GM12878 (cell line): ENCODE measurements at regions not wholly inside any gene's neighbourhood (a gene's known extent, or its start where the extent isn't known, plus 50 kb on each side); places are given as distances from the start of the nearest gene placed in this dataset.

ENCODE experiments used
- ATAC-seq: fragments of 200-7000 bp; cut with Tn5 transposase; 3 replicates; pipeline ENCODE4 v1.9.1; 2020; ENCODE audit warnings: mild to moderate bottlenecking, moderate library complexity
- BruUV-seq: library from RNA; stranded (reverse); fragments of 400-500 nt; replicated peaks from 2 replicates; lab custom pipeline; 2021; lab: Mats Ljungman, UMichigan
- CTCF ChIA-PET: fragments of 300-600 bp; sonication (Branson Sonifier 250); formaldehyde crosslinking; extraction: SDS; loops from one replicate; lab custom pipeline; 2021; ENCODE audit warnings: inconsistent platforms; lab: Yijun Ruan, JAX
- POLR2A ChIA-PET: fragments of 350-600 bp; formaldehyde crosslinking; extraction: SDS; loops from one replicate; lab custom pipeline; 2021; ENCODE audit warnings: inconsistent platforms; lab: Charles Lee
- RAD21 ChIA-PET: fragments of 300-600 bp; sonication (Branson Sonifier 250); formaldehyde crosslinking; loops from one replicate; lab custom pipeline; 2023; ENCODE audit warnings: antibody characterized with exemption; ENCODE audit not compliant: unreplicated experiment; lab: Charles Lee
- SMC1A ChIA-PET: fragments of 300-600 bp; sonication (Branson Sonifier 250); formaldehyde crosslinking; loops from one replicate; lab custom pipeline; 2023; ENCODE audit not compliant: unreplicated experiment, uncharacterized antibody; lab: Charles Lee
- DNase-seq: peaks from one replicate; pipeline ENCODE4 v3.0.0-alpha.2; 2011; ENCODE audit warnings: low read depth, low spot score
- FAIRE-seq: peaks from 3 replicates; lab custom pipeline; 2011; peaks lifted over from hg19 to GRCh38; lab: Jason Lieb, UNC
- H2AFZ ChIP-seq: 2 replicates; pipeline ENCODE4 v1.6.0; 2011; ENCODE audit warnings: low read depth, low read length, control low read depth; ENCODE audit not compliant: control insufficient read depth
- H3K27ac ChIP-seq: 2 replicates; pipeline ENCODE4 v1.5.1; 2011; ENCODE audit warnings: control low read depth; ENCODE audit not compliant: control insufficient read depth, insufficient read depth
- H3K27me3 ChIP-seq, 2 experiments: replicated peaks in 1 of 2; 2 replicates each; pipeline versions ENCODE4 v1.6.0 to v1.6.1; 2011; ENCODE audit warnings: low read length in 1 of 2; ENCODE audit not compliant: control insufficient read depth in 2 of 2, insufficient read depth in 2 of 2
- H3K36me3 ChIP-seq, 2 experiments: 2 replicates each; pipeline ENCODE4 v1.5.1; 2011; ENCODE audit warnings: low read length in 1 of 2; ENCODE audit not compliant: control insufficient read depth in 2 of 2, insufficient read depth in 2 of 2
- H3K4me1 ChIP-seq: 2 replicates; pipeline ENCODE4 v1.6.1; 2011; ENCODE audit warnings: mild to moderate bottlenecking, low read length, moderate library complexity, mixed read lengths; ENCODE audit not compliant: control insufficient read depth, insufficient read depth
- H3K4me2 ChIP-seq: 2 replicates; pipeline ENCODE4 v1.6.0; 2011; ENCODE audit warnings: control low read depth; ENCODE audit not compliant: control insufficient read depth, insufficient read depth
- H3K4me3 ChIP-seq: fragments of 200-600 bp; sonication (generic); 2 replicates; pipeline ENCODE4 v1.5.1; 2016
- H3K79me2 ChIP-seq: 2 replicates; pipeline ENCODE4 v1.6.0; 2011; ENCODE audit warnings: low read length; ENCODE audit not compliant: control insufficient read depth, insufficient read depth
- H3K9ac ChIP-seq: 2 replicates; pipeline ENCODE4 v1.8.0; 2011; ENCODE audit warnings: low read length, control low read depth, mixed read lengths; ENCODE audit not compliant: control insufficient read depth, insufficient read depth
- H3K9me3 ChIP-seq: replicated peaks from 3 replicates; pipeline ENCODE4 v1.5.1; 2011; ENCODE audit warnings: mild to moderate bottlenecking, low read length; ENCODE audit not compliant: control insufficient read depth, insufficient read depth
- H4K20me1 ChIP-seq: 2 replicates; pipeline ENCODE4 v1.6.0; 2011; ENCODE audit not compliant: control insufficient read depth, insufficient read depth
- BCLAF1 ChIP-seq: fragments of 450-650 bp; IDR thresholded peaks from 2 replicates; pipeline ENCODE4 v1.6.1; 2017; ENCODE audit warnings: antibody characterized with exemption, mild to moderate bottlenecking, moderate library complexity
- CEBPZ ChIP-seq: fragments of 150-350 bp; IDR thresholded peaks from 2 replicates; pipeline ENCODE4 v1.6.1; 2016; ENCODE audit warnings: low read depth, low read length
- CREB1 ChIP-seq: IDR thresholded peaks from 2 replicates; pipeline ENCODE4 v1.6.1; 2012; ENCODE audit warnings: low read depth, mild to moderate bottlenecking, inconsistent platforms
- EED ChIP-seq: sonication (generic); IDR thresholded peaks from 2 replicates; pipeline ENCODE4 v1.6.1; 2016; ENCODE audit warnings: antibody characterized with exemption, low read depth
- EGR1 ChIP-seq, 2 experiments: IDR thresholded peaks; 1 replicate in 1 of 2; 2 replicates in 1 of 2; pipeline ENCODE4 v1.6.1; 2011 to 2012; ENCODE audit warnings: low read depth in 2 of 2, low read length in 2 of 2, borderline replicate concordance in 1 of 2, mild to moderate bottlenecking in 1 of 2, moderate library complexity in 1 of 2
- HDGF ChIP-seq: fragments of 450-650 bp; IDR thresholded peaks from 2 replicates; pipeline ENCODE4 v1.6.1; 2016; ENCODE audit warnings: antibody characterized with exemption
- LARP7 ChIP-seq: fragments of 450-650 bp; IDR thresholded peaks from 2 replicates; pipeline ENCODE4 v1.6.1; 2017; ENCODE audit warnings: mild to moderate bottlenecking
- MTA2 ChIP-seq: fragments of 450-650 bp; IDR thresholded peaks from 2 replicates; pipeline ENCODE4 v1.6.1; 2016; ENCODE audit warnings: low read depth, mild to moderate bottlenecking, moderate library complexity
- MTA3 ChIP-seq: IDR thresholded peaks from 2 replicates; pipeline ENCODE4 v1.6.1; 2012; ENCODE audit warnings: low read length, inconsistent platforms, borderline replicate concordance
- PML ChIP-seq: IDR thresholded peaks from 2 replicates; pipeline ENCODE4 v1.6.1; 2012; ENCODE audit warnings: low read length, inconsistent platforms
- RUNX3 ChIP-seq: IDR thresholded peaks from 2 replicates; pipeline ENCODE4 v1.6.1; 2012; ENCODE audit warnings: low read length, inconsistent platforms
- SKIL ChIP-seq: fragments of 450-650 bp; IDR thresholded peaks from 2 replicates; pipeline ENCODE4 v1.6.1; 2017; ENCODE audit warnings: mild to moderate bottlenecking, low read depth, inconsistent platforms; ENCODE audit not compliant: poor library complexity, severe bottlenecking
- TCF7 ChIP-seq: IDR thresholded peaks from 2 replicates; pipeline ENCODE4 v1.6.1; 2014; ENCODE audit warnings: antibody characterized with exemption, borderline replicate concordance
- WGBS: methylation state at CpG from one replicate; pipeline ENCODE4 v1.1.6; 2016; ENCODE audit warnings: low lambda C conversion rate; ENCODE audit not compliant: insufficient replicate concordance, insufficient coverage; ENCODE audit errors: missing lambda C conversion rate; 5-methylcytosine and 5-hydroxymethylcytosine counted together
- in situ Hi-C: fragments of 300-500 bp; cut with MboI; formaldehyde crosslinking; loops from 9 replicates; pipeline ENCODE4 v1.14.3; 2018; ENCODE audit warnings: mixed read lengths
- intact Hi-C: fragments of 100-400 bp; cut with micrococcal nuclease; formaldehyde crosslinking; loops from one replicate; pipeline ENCODE4 v1.14.2; 2022; ENCODE audit not compliant: unreplicated experiment

- intact Hi-C loops, result no loop called here
- no peaks in the 10 kb centered on the region for H3K9me3 ChIP-seq
- no peak overlapping the region for H3K27ac ChIP-seq
- RAD21 ChIA-PET, result no interaction called here
- H3K27me3 ChIP-seq, result no peaks in the 10 kb centered on the region
- H3K9ac ChIP-seq, result no peak overlapping the region
- no peak for FAIRE-seq
- POLR2A ChIA-PET, result no interaction called here
- CTCF ChIA-PET, result no interaction called here
- SMC1A ChIA-PET, result no interaction called here
- no peaks in the 10 kb centered on the region for H3K4me1 ChIP-seq
- H2AFZ ChIP-seq, result no peak overlapping the region
- no peak for DNase-seq
- no peaks in the 10 kb centered on the region for H3K36me3 ChIP-seq
- H3K4me2 ChIP-seq, result no peak overlapping the region
- H3K79me2 ChIP-seq, result no peaks in the 10 kb centered on the region
- H4K20me1 ChIP-seq, result no peaks in the 10 kb centered on the region
- no peak for TF ChIP-seq LARP7
- no peak for TF ChIP-seq CEBPZ
- no peak for TF ChIP-seq EGR1 (IDR thresholded peaks at IDR 0.05; ENCODE audit: borderline replicate concordance in 1 of 2, low read depth in 2 of 2, low read length in 2 of 2)
- TF ChIP-seq MTA2, result no peak
- no peak for TF ChIP-seq BCLAF1
- no peak for TF ChIP-seq TCF7
- TF ChIP-seq CREB1, result no peak
- TF ChIP-seq SKIL, result no peak
- no peak for TF ChIP-seq MTA3
- no peak for TF ChIP-seq RUNX3
- no peak for TF ChIP-seq PML
- no peak for TF ChIP-seq HDGF
- no peak for TF ChIP-seq EED
- in situ Hi-C loops, result no loop called here
- no TSS peak for BruUV-seq
- ATAC-seq, result no peak
- no peak overlapping the region for H3K4me3 ChIP-seq
- WGBS, result 22% methylated on average over 2 of the region's 2 CpGs
Observed at GRCh38 chr2:144701259-144701658, 181.3 kb upstream of the ZEB2 start.
